ENCODE measurements at regions not wholly inside any gene's neighbourhood (a gene's known extent, or its start where the extent isn't known, plus 50 kb on each side); places are given as distances from the start of the nearest gene placed in this dataset.

GRCh38 chrY:8333328-8333727 is 1003.9 kb upstream of the TSPY4 start:
- H3K36me3 Mint-ChIP-seq (ENCODE audit: low read depth): no peaks in the 10 kb centered on the region
- no peaks in the 10 kb centered on the region for H3K4me1 Mint-ChIP-seq

GRCh38 chrY:8335299-8335835 is 1001.9 kb upstream of the TSPY4 start:
- H3K27me3 ChIP-seq (ENCODE audit: insufficient read depth): no peaks in the 10 kb centered on the region
- TF ChIP-seq POLR2AphosphoS5 (IDR thresholded peaks at IDR 0.05; ENCODE audit: low read depth) (no peak), ZNF114 (CRISPR knock-in tag; IDR thresholded peaks at IDR 0.05) (no peak), EZH2phosphoT487 (IDR thresholded peaks at IDR 0.05; ENCODE audit: unreplicated experiment) (no peak), EZH2 (IDR thresholded peaks at IDR 0.05; ENCODE audit: low read depth, unreplicated experiment) (no peak), ZNF331 (CRISPR knock-in tag; IDR thresholded peaks at IDR 0.05; ENCODE audit: low read depth) (no peak), CREB1 (CRISPR knock-in tag; IDR thresholded peaks at IDR 0.05; ENCODE audit: low read depth) (no peak)
- TF ChIP-seq, protein P1, sequence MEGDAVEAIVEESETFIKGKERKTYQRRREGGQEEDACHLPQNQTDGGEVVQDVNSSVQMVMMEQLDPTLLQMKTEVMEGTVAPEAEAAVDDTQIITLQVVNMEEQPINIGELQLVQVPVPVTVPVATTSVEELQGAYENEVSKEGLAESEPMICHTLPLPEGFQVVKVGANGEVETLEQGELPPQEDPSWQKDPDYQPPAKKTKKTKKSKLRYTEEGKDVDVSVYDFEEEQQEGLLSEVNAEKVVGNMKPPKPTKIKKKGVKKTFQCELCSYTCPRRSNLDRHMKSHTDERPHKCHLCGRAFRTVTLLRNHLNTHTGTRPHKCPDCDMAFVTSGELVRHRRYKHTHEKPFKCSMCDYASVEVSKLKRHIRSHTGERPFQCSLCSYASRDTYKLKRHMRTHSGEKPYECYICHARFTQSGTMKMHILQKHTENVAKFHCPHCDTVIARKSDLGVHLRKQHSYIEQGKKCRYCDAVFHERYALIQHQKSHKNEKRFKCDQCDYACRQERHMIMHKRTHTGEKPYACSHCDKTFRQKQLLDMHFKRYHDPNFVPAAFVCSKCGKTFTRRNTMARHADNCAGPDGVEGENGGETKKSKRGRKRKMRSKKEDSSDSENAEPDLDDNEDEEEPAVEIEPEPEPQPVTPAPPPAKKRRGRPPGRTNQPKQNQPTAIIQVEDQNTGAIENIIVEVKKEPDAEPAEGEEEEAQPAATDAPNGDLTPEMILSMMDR (conservative IDR thresholded peaks at IDR 0.05; ENCODE audit: low read depth in 2 of 2): no peak
- TF ChIP-seq, protein P2, sequence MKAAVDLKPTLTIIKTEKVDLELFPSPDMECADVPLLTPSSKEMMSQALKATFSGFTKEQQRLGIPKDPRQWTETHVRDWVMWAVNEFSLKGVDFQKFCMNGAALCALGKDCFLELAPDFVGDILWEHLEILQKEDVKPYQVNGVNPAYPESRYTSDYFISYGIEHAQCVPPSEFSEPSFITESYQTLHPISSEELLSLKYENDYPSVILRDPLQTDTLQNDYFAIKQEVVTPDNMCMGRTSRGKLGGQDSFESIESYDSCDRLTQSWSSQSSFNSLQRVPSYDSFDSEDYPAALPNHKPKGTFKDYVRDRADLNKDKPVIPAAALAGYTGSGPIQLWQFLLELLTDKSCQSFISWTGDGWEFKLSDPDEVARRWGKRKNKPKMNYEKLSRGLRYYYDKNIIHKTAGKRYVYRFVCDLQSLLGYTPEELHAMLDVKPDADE (IDR thresholded peaks at IDR 0.05): no peak
- TF ChIP-seq, protein P3, sequence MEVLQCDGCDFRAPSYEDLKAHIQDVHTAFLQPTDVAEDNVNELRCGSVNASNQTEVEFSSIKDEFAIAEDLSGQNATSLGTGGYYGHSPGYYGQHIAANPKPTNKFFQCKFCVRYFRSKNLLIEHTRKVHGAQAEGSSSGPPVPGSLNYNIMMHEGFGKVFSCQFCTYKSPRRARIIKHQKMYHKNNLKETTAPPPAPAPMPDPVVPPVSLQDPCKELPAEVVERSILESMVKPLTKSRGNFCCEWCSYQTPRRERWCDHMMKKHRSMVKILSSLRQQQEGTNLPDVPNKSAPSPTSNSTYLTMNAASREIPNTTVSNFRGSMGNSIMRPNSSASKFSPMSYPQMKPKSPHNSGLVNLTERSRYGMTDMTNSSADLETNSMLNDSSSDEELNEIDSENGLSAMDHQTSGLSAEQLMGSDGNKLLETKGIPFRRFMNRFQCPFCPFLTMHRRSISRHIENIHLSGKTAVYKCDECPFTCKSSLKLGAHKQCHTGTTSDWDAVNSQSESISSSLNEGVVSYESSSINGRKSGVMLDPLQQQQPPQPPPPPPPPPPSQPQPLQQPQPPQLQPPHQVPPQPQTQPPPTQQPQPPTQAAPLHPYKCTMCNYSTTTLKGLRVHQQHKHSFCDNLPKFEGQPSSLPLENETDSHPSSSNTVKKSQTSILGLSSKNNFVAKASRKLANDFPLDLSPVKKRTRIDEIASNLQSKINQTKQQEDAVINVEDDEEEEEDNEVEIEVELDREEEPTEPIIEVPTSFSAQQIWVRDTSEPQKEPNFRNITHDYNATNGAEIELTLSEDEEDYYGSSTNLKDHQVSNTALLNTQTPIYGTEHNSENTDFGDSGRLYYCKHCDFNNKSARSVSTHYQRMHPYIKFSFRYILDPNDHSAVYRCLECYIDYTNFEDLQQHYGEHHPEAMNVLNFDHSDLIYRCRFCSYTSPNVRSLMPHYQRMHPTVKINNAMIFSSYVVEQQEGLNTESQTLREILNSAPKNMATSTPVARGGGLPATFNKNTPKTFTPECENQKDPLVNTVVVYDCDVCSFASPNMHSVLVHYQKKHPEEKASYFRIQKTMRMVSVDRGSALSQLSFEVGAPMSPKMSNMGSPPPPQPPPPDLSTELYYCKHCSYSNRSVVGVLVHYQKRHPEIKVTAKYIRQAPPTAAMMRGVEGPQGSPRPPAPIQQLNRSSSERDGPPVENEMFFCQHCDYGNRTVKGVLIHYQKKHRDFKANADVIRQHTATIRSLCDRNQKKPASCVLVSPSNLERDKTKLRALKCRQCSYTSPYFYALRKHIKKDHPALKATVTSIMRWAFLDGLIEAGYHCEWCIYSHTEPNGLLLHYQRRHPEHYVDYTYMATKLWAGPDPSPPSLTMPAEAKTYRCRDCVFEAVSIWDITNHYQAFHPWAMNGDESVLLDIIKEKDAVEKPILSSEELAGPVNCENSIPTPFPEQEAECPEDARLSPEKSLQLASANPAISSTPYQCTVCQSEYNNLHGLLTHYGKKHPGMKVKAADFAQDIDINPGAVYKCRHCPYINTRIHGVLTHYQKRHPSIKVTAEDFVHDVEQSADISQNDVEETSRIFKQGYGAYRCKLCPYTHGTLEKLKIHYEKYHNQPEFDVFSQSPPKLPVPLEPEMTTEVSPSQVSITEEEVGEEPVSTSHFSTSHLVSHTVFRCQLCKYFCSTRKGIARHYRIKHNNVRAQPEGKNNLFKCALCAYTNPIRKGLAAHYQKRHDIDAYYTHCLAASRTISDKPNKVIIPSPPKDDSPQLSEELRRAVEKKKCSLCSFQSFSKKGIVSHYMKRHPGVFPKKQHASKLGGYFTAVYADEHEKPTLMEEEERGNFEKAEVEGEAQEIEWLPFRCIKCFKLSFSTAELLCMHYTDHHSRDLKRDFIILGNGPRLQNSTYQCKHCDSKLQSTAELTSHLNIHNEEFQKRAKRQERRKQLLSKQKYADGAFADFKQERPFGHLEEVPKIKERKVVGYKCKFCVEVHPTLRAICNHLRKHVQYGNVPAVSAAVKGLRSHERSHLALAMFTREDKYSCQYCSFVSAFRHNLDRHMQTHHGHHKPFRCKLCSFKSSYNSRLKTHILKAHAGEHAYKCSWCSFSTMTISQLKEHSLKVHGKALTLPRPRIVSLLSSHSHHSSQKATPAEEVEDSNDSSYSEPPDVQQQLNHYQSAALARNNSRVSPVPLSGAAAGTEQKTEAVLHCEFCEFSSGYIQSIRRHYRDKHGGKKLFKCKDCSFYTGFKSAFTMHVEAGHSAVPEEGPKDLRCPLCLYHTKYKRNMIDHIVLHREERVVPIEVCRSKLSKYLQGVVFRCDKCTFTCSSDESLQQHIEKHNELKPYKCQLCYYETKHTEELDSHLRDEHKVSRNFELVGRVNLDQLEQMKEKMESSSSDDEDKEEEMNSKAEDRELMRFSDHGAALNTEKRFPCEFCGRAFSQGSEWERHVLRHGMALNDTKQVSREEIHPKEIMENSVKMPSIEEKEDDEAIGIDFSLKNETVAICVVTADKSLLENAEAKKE (CRISPR knock-in tag; IDR thresholded peaks at IDR 0.05): no peak
- no peak overlapping the region for H2AFZ ChIP-seq

More at GRCh38 chrY:8333328-8333727, 1003.9 kb upstream of the TSPY4 start:
- Histone ChIP-seq H3K9me2 (ENCODE audit: insufficient read depth) (no peaks in the 10 kb centered on the region), H3K4me3 (no peak overlapping the region), H3F3A (replicated peaks; ENCODE audit: low read depth) (no peaks in the 10 kb centered on the region), H3K79me2 (replicated peaks; ENCODE audit: insufficient read depth) (no peaks in the 10 kb centered on the region), H3K4me2 (no peak overlapping the region), H3K27me3 (ENCODE audit: insufficient read depth) (no peaks in the 10 kb centered on the region), H3K4me1 (ENCODE audit: insufficient read depth) (no peaks in the 10 kb centered on the region), H3K36me3 (ENCODE audit: insufficient read depth) (no peaks in the 10 kb centered on the region), H2AFZ (no peak overlapping the region), H3K27ac (ENCODE audit: low read depth) (no peak overlapping the region), H4K20me1 (replicated peaks; ENCODE audit: insufficient read depth) (no peaks in the 10 kb centered on the region)
- Mint-ChIP-seq H3K27ac (no peak overlapping the region), H3K27me3 (ENCODE audit: insufficient read depth, low read depth, poor library complexity) (no peaks in the 10 kb centered on the region), H3K4me3 (no peak overlapping the region), H3K9me3 (peaks cover 6% of the 10 kb centered on the region; the same call in 2 of the 3 replicates)
- DNase-seq (ENCODE audit: low spot score): no peak
- no peak for TF ChIP-seq EZH2 (IDR thresholded peaks at IDR 0.05; ENCODE audit: low read depth, unreplicated experiment)
- no peak for TF ChIP-seq ZNF114 (CRISPR knock-in tag; IDR thresholded peaks at IDR 0.05)
- no peak for TF ChIP-seq EZH2phosphoT487 (IDR thresholded peaks at IDR 0.05; ENCODE audit: unreplicated experiment)
- TF ChIP-seq JUNB (IDR thresholded peaks at IDR 0.05; ENCODE audit: unreplicated experiment): no peak
- TF ChIP-seq STAT1 (IDR thresholded peaks at IDR 0.05; ENCODE audit: unreplicated experiment): no peak
- no peak for ATAC-seq

More at GRCh38 chrY:8335299-8335835, 1001.9 kb upstream of the TSPY4 start:
- no peak for ATAC-seq
- Mint-ChIP-seq H3K27me3 (ENCODE audit: insufficient read depth, low read depth, poor library complexity) (no peaks in the 10 kb centered on the region), H3K4me3 (no peak overlapping the region), H3K4me1 (no peaks in the 10 kb centered on the region), H3K27ac (no peak overlapping the region), H3K36me3 (ENCODE audit: low read depth) (no peaks in the 10 kb centered on the region), H3K9me3 (peaks cover 12% of the 10 kb centered on the region)
- no peaks in the 10 kb centered on the region for H3K9me2 ChIP-seq (ENCODE audit: insufficient read depth)
- no peak overlapping the region for H3K4me2 ChIP-seq
- no peaks in the 10 kb centered on the region for H3K4me1 ChIP-seq (ENCODE audit: insufficient read depth)
- H3K36me3 ChIP-seq (ENCODE audit: insufficient read depth): no peaks in the 10 kb centered on the region
- no peaks in the 10 kb centered on the region for H3K79me2 ChIP-seq (replicated peaks; ENCODE audit: insufficient read depth)
- no peaks in the 10 kb centered on the region for H4K20me1 ChIP-seq (replicated peaks; ENCODE audit: insufficient read depth)
- H3K27ac ChIP-seq (ENCODE audit: low read depth): no peak overlapping the region
- H3F3A ChIP-seq (replicated peaks; ENCODE audit: low read depth): no peaks in the 10 kb centered on the region
- DNase-seq (ENCODE audit: low spot score): no peak
- H3K4me3 ChIP-seq: no peak overlapping the region
